Gastroesophageal sphincter (tissue), 3 donors: ENCODE measurements at regions not wholly inside any gene's neighbourhood (a gene's known extent, or its start where the extent isn't known, plus 50 kb on each side); places are given as distances from the start of the nearest gene placed in this dataset.
"Not testable (repeated sequence)": the region's sequence is repeated elsewhere in the genome, so short reads cannot be mapped to it uniquely, and the experiment has no call there.

Experiments used
- CTCF ChIP-seq, 4 experiments: fragments of 200-600 bp in 2 of 4; fragments of 450-650 bp in 2 of 4; sonication (generic) in 1 of 4; IDR thresholded peaks; one replicate each; pipeline ENCODE4 v1.5.1; 2017 to 2019; ENCODE audit warnings: antibody characterized with exemption in 4 of 4, mild to moderate bottlenecking in 2 of 4, moderate library complexity in 2 of 4
- EP300 ChIP-seq: sonication (generic); formaldehyde crosslinking; IDR thresholded peaks from one replicate; pipeline ENCODE4 v1.6.1; 2017; ENCODE audit warnings: antibody characterized with exemption, mild to moderate bottlenecking
- POLR2A ChIP-seq, 2 donors: fragments of 450-650 bp; IDR thresholded peaks; one replicate each; pipeline ENCODE4 v1.6.1; 2017; ENCODE audit warnings: antibody characterized with exemption in 2 of 2, mild to moderate bottlenecking in 2 of 2, moderate library complexity in 1 of 2
- POLR2AphosphoS5 ChIP-seq: sonication (generic); formaldehyde crosslinking; IDR thresholded peaks from one replicate; pipeline ENCODE4 v1.6.1; 2017; ENCODE audit warnings: antibody characterized with exemption

- TF ChIP-seq POLR2AphosphoS5; POLR2A (IDR thresholded peaks at IDR 0.05); CTCF (IDR thresholded peaks at IDR 0.05); EP300: not testable (repeated sequence)
Measured at GRCh38 chr9:107817595-107818502, 328.3 kb upstream of the KLF4 start.
